GM21737 (cell line): ENCODE measurements at regions not wholly inside any gene's neighbourhood (a gene's known extent, or its start where the extent isn't known, plus 50 kb on each side); places are given as distances from the start of the nearest gene placed in this dataset.
A peak's percentile ranks its signal among the peaks of the same experiment; 100 is the strongest.

Source experiments
- ATAC-seq: cut with Tn5 transposase; IDR thresholded peaks from one replicate; pipeline ENCODE4 v1.9.1; 2021; ENCODE audit warnings: mild to moderate bottlenecking, moderate library complexity; ENCODE audit not compliant: unreplicated experiment

GRCh38 chr2:136250131-136250530 is 132.2 kb upstream of the CXCR4 start:
- ATAC-seq = no peak

- ATAC-seq = no peak
These were observed 131.0 kb upstream of the CXCR4 start for GRCh38 chr2:136248907-136249306.

GRCh38 chr2:136248242-136248641 is 130.3 kb upstream of the CXCR4 start:
- ATAC-seq = no peak

- ATAC-seq = no peak
These were observed 129.4 kb upstream of the CXCR4 start for GRCh38 chr2:136247204-136247950.

- peak; percentile 51 for ATAC-seq
These were observed 128.2 kb upstream of the CXCR4 start for GRCh38 chr2:136246086-136246669.

- ATAC-seq = no peak
These were observed 127.3 kb upstream of the CXCR4 start for GRCh38 chr2:136245211-136245610.

- ATAC-seq = no peak
These were observed 126.6 kb upstream of the CXCR4 start for GRCh38 chr2:136244536-136244885.

- ATAC-seq = no peak
These were observed 125.9 kb upstream of the CXCR4 start for GRCh38 chr2:136243638-136244535.

GRCh38 chr2:136242687-136243277 is 124.8 kb upstream of the CXCR4 start:
- ATAC-seq = no peak

- ATAC-seq = no peak
These were observed 124.2 kb upstream of the CXCR4 start for GRCh38 chr2:136242100-136242499.

- no peak for ATAC-seq
These were observed 121.2 kb upstream of the CXCR4 start for GRCh38 chr2:136239079-136239685.

GRCh38 chr2:136238286-136239078 is 120.5 kb upstream of the CXCR4 start:
- peak; percentile 88 for ATAC-seq

- no peak for ATAC-seq
These were observed 118.1 kb upstream of the CXCR4 start for GRCh38 chr2:136236019-136236418.

- no peak for ATAC-seq
These were observed 117.6 kb upstream of the CXCR4 start for GRCh38 chr2:136235546-136235945.

- no peak for ATAC-seq
These were observed 116.3 kb upstream of the CXCR4 start for GRCh38 chr2:136234261-136234660.

- ATAC-seq = no peak
These were observed 115.3 kb upstream of the CXCR4 start for GRCh38 chr2:136233298-136233697.

GRCh38 chr2:136232456-136233172 is 114.7 kb upstream of the CXCR4 start:
- ATAC-seq = no peak

GRCh38 chr2:136230464-136230863 is 112.5 kb upstream of the CXCR4 start:
- no peak for ATAC-seq

- no peak for ATAC-seq
These were observed 109.0 kb upstream of the CXCR4 start for GRCh38 chr2:136226903-136227302.
